ENCODE measurements at regions not wholly inside any gene's neighbourhood (a gene's known extent, or its start where the extent isn't known, plus 50 kb on each side); places are given as distances from the start of the nearest gene placed in this dataset.
"Not testable (repeated sequence)": the region's sequence is repeated elsewhere in the genome, so short reads cannot be mapped to it uniquely, and the experiment has no call there.

GRCh38 chr7:51450541-51450940 lies 133.9 kb upstream of the COBL start:
- no peak for DNase-seq (ENCODE audit: low spot score)

- no peak for DNase-seq (ENCODE audit: low spot score)
Observed at GRCh38 chr7:51446785-51447184, 130.2 kb upstream of the COBL start.

GRCh38 chr7:51446356-51446755 lies 129.7 kb upstream of the COBL start:
- no peak for DNase-seq (ENCODE audit: low spot score)

GRCh38 chr7:51444936-51445335 lies 128.3 kb upstream of the COBL start:
- DNase-seq (ENCODE audit: low spot score): no peak

GRCh38 chr7:51430480-51431086 lies 114.0 kb upstream of the COBL start:
- peak; percentile 47 for DNase-seq (ENCODE audit: low spot score)

- DNase-seq (ENCODE audit: low spot score): no peak
Observed at GRCh38 chr7:51428217-51428887, 111.7 kb upstream of the COBL start.

- no peak for DNase-seq (ENCODE audit: low spot score)
Observed at GRCh38 chr7:51426163-51426562, 109.6 kb upstream of the COBL start.

GRCh38 chr7:51409934-51410333 lies 93.3 kb upstream of the COBL start:
- not testable (repeated sequence) for DNase-seq (ENCODE audit: low spot score)

- not testable (repeated sequence) for DNase-seq (ENCODE audit: low spot score)
Observed at GRCh38 chr7:51397608-51398007, 81.0 kb upstream of the COBL start.

GRCh38 chr7:51393003-51393402 lies 76.4 kb upstream of the COBL start:
- DNase-seq (ENCODE audit: low spot score): not testable (repeated sequence)

GRCh38 chr7:51389952-51390351 lies 73.3 kb upstream of the COBL start:
- not testable (repeated sequence) for DNase-seq (ENCODE audit: low spot score)

GRCh38 chr7:51389216-51389812 lies 72.7 kb upstream of the COBL start:
- DNase-seq (ENCODE audit: low spot score): not testable (repeated sequence)

- not testable (repeated sequence) for DNase-seq (ENCODE audit: low spot score)
Observed at GRCh38 chr7:51388241-51388640, 71.6 kb upstream of the COBL start.

- DNase-seq (ENCODE audit: low spot score): not testable (repeated sequence)
Observed at GRCh38 chr7:51386806-51387568, 70.4 kb upstream of the COBL start.

- DNase-seq (ENCODE audit: low spot score): not testable (repeated sequence)
Observed at GRCh38 chr7:51386184-51386583, 69.6 kb upstream of the COBL start.

- not testable (repeated sequence) for DNase-seq (ENCODE audit: low spot score)
Observed at GRCh38 chr7:51382243-51382642, 65.6 kb upstream of the COBL start.

- DNase-seq (ENCODE audit: low spot score): no peak
Observed at GRCh38 chr7:51376420-51377092, 59.9 kb upstream of the COBL start.

GRCh38 chr7:51374936-51375335 lies 58.3 kb upstream of the COBL start:
- DNase-seq (ENCODE audit: low spot score): no peak

GRCh38 chr7:51373607-51374006 lies 57.0 kb upstream of the COBL start:
- not testable (repeated sequence) for DNase-seq (ENCODE audit: low spot score)

- no peak for DNase-seq (ENCODE audit: low spot score)
Observed at GRCh38 chr7:51369746-51370145, 53.1 kb upstream of the COBL start.

- not testable (repeated sequence) for DNase-seq (ENCODE audit: low spot score)
Observed at GRCh38 chr7:51369228-51369627, 52.6 kb upstream of the COBL start.

GRCh38 chr7:51368334-51368733 lies 51.7 kb upstream of the COBL start:
- no peak for DNase-seq (ENCODE audit: low spot score)
